NCI-H2107 treated with DMSO at 0.1 percent for 48 hours (cell line): ENCODE measurements at regions not wholly inside any gene's neighbourhood (a gene's known extent, or its start where the extent isn't known, plus 50 kb on each side); places are given as distances from the start of the nearest gene placed in this dataset.
A peak's percentile ranks its signal among the peaks of the same experiment; 100 is the strongest.
"Not testable (repeated sequence)": the region's sequence is repeated elsewhere in the genome, so short reads cannot be mapped to it uniquely, and the experiment has no call there.

Experiments
- DNase-seq: peaks from one replicate; lab custom pipeline; 2025; ENCODE audit not compliant: unreplicated experiment; lab: John Stamatoyannopoulos, UW

DNA sequence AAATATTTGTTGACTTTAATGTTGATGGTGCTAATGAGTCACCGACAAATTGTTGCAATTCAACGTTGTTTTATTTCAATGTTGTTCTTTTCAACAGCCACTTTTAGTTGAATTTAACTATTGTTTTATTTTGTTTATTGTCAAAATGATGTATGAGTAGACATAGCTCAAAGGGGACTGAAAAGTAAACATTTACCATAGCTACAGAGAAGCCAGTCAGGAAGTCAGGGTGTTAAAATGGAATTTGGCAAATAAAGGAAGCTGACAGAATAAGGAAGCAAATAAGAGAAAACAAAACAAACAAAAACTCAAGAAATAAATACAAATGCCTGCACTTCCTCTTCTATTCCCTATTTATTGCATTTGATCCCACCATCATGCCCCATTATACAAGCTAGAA, 648.4 kb upstream of the HTR2C start:
- no peak for DNase-seq

DNA sequence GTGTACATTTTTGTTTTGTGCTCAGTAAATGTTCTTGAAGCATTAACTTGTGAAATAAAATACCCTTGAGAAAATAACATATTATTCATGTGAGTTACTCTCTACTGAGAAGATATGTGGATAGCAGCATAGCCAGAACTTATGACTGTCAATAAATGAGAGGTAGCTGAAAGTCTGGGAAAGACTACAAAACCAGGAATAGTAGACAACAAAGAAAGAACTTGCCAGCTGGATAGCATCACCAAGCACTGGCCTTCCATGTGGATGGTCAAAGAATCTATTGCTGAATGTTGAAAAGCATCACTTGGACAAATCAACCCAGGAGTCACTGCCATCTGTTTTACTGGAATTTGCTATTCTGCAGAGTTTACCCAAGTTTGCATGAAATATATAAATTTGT, 650.0 kb upstream of the HTR2C start:
- DNase-seq: no peak

DNA sequence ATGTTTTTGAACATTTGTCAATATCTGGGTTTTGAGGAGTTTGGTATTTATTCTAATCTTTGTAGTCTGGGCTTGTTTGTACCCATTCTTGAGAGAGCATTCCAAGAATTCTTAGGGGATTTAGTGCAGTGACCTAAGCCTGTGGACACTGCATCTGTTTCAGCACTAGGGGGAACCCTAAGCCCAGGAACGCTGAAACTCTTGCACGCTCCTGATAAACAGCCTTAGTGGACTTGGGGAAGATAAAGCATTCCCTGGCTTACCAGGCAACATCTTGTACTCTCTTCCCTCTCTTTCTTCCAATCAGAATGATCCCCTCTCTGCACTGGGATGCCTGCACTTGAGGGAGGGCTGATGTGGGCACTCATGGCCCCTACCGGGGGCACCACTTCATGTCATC, 654.9 kb upstream of the HTR2C start:
- DNase-seq: peak; percentile 6

DNA sequence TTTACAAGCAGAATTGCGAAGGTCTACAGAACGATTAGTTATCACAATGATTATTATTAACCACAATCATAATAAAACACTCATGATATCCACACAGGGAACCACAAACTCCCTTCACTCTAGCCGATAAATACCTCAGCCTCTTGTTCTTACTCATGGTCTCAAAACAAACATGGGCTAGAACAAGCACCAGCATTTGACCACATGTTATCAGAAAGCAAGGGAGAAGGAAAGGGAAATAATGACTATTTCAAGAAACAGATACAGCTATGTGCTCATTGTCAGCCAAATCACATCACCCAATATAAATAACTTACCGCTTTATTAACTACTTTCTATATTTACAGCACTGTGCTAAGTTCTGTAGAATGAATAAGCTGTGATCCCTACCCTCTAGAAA, 663.2 kb upstream of the HTR2C start:
- DNase-seq: no peak

DNA sequence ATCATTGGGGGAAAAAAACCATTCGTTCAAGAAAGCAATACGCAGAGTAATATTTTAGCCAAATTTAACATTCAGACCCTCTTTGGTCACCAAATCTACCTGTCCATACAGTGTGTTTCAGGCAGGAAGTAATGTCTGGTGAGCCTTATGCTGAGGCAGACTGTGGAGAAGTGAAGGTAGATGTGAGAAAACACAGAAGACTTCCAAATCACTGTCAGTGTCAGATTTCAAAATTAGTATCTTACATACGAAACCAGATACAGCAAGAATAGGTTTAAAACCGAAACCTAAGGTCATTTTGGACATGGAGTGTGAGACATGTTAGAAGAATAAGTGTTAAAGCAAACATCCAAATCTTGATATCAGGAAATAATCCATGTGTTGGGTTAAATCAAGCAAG, 664.5 kb upstream of the HTR2C start:
- no peak for DNase-seq

DNA sequence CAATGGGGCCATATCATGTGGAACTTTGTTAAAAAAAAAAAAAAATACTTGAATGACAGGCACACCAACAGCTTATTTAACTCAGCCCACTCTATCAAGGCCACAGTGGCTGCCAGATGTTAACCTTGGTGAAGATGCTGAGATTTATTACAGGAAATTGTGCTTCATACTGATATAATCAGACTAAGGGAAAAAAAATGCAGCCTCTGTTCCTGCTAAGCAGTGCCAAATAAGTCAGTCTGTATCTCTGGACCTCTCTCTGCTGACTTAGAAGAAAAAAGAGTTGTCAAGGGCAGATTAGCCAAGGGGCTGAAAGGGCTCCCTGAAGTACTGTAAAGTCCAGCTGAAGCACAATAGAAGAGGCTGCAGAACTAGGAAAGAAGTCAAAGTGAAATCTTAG, 677.7 kb upstream of the HTR2C start:
- no peak for DNase-seq

DNA sequence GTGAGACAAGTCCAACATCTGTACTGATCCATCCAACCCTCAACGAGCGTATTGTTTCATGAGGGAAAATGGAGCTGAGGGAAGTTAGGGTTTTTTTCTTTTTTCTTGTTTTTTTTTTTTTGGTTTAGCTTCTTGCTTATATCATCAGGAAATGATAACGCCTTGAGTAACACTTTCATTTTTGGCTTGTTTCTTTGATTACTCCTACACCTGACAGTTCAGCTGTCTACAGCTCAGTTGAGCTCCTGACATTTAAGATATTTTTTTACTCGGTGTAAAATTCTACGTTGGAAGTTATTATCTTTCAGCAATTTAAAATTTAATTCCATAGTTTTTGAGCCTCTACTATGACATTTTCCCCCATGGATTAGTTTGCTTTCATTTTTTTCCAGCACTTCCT, 691.0 kb upstream of the HTR2C start:
- DNase-seq: no peak

DNA sequence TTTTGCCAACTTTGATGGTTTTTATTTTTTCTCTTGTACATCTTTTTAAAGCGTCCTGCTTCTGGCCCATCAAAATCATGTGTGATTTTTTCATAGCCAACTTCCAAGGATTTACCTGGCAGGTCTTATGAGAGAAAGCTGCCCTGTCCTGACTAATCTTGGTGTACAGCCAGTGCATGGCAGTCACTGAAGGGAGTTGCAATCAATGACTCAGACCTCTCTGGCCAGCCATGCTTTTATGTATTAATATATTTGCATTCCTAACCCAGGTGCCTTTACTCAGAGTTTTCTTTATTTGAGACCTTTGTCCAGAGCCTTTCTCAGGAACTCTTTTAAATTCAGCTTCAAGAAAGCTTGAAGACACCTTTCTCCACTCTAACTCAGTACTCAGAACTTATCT, 691.5 kb upstream of the HTR2C start:
- DNase-seq: no peak

DNA sequence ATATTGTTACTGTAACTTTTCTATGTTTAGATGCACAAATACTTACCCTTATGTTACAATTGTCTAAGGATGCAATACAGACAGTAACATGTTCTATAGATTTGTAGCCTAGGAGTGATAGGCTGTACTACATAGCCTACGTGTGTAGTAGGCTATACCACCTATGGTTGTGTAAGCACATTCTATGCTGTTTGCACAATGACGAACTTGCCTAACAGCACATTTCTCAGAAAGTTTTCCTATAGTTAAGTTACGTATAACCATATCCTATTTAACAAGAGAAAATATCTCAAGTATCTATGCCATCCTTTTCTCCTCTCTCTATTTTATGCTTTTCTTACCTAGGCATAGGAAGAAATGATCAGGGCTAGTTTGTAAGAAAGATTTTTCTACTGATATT, 710.8 kb upstream of the HTR2C start:
- DNase-seq: no peak

DNA sequence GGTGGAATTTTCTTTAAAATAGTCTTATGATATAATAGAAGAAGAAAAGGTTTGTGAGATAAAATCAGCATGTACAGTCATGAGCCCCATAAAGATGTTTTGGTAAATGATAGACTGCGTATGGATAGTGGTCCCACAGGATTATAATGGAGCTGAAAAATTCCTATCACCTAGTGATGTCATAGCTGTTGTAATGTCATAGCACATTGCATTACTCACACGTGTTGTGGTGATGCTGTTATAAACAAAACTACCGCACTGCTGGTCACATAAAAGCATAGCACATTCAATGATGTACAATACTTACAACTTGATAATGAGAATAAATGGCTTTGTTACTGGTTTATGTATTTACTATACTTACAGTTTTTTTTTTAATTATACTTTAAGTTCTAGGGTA, 715.2 kb upstream of the HTR2C start:
- DNase-seq: no peak

DNA sequence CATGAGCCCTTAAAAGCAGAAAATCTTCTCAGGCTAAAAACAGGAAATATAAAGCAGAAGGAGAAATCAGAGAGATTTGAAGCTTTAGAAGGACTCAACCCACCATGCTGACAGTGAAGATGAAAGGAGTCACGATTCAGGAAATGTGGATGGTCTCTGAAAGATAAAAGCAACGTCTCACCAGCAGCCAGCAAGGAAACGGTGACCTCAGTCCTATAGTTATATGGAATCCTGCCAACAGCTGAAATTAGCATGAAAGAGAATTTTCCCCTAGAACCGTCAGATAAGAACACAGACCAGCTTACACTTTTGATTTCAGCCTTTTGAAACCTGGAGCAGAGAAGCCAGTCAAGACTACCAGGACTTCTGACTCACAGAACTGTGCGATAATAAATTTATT, 715.7 kb upstream of the HTR2C start:
- no peak for DNase-seq

DNA sequence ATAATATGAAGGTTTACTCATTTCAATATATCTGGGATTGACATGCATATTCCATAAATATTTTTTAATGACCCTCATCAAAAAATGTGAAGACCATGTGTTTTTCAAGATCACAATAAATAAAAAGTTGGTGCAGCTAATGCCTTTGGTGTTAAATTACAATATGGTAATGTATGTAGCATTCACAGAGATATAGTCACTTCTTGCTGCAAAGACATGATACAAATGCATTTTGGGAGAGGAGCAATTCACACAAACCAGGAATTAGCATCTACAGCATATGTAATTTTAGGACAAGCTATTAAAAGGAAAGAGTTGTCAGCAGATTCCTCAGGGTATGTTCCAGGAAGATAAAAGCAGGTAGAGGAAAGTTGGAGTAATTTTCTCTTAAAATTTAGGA, 734.5 kb upstream of the HTR2C start:
- DNase-seq: no peak

DNA sequence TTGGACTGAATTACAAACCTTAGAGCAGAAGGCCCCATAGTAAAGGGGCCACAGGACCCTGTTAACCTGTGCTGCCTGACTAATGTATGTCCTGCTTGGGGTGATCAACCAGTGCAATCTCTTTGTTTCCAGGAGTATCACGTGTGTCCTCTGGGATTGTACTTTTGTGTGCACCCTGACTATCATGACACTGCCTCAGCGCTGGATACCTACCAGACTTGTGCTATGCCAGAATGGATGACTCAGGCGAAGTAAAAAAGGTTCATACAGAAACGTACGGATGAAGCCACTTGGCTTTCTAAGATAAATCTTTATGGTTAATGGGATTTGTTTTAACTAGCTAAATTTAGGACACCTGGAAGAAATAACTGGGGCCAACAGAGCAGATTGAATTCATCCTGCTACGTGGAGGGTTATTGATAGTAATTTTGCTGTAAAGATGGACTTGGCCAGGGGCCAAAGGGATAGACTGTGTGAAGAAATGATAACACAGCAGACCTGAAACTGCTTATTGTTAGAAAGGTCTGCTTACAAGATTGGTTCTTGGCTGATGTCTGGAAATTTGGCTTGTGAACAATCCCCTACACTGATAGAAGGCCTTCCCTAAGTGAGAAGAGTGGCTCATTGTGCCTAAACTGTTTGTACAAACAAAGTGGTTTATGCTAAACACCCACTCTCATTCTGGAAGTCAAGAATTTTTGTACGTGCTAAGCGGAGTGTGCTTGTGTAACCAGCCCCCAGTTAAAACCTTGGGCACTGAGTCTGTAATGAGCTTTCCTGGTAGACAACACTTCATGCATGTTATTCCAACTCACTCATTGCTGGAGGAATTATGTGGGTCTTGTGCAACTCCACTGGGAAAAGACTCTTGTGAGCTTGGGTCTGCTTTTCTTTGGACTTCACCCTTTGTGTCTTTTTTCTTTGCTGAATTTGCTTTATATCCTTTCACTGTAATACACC, 750.5 kb upstream of the HTR2C start:
- no peak for DNase-seq

DNA sequence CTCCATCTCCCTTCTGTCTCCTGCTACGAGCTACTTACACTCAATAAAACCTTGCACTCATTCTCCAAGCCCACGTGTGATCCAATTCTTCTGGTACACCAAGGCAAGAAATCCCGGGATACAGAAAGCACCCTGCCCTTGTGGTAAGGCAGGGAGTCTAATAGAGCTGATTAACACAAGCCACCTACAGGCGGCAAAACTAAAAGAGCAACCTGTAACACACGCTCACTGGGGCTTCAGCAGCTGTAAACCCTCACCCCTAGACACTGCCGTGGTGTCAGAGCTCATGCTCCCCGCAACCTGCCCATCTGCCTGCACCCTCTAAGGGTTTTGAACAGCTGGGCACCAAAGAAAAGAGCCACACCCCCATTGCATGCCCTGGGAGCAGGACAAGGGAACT, 755.4 kb upstream of the HTR2C start:
- DNase-seq: no peak

DNA sequence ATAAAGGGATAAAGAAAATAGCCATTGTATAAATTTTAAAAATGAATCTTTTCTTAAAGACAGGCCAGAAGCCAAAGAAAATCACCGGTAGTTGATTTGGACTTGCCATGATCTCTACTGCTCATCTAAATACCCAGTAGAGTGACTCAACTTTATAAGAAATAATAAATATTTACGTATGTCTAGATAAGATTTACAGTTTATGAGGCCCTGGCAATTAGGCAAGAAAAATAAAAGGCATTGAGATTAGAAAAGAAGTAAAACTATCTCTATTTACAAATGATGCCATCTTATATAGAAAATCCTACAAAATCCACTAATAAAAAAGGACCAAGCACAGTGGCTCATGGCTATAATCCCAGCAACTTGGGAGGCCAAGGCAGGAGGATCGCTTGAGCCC, 765.5 kb upstream of the HTR2C start:
- no peak for DNase-seq

DNA sequence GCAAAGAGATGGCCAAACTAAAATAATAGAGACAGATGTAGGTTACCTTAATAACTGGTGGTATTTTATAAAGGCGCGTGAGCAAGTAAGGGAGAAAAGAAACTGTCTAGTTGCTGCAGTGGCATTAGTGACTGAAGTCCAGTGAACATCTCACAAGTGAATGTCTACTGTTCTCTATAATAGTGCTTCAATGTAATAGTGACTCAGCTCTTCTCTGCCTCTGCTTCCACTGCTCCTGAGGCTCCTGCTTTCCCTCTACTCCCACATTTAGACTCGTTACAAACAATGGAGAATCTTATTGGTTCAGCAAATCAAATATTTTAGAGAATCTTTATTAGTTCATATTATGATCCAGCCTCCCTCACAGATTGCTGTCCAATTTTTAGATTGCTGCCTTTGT, 779.1 kb upstream of the HTR2C start:
- DNase-seq: no peak

DNA sequence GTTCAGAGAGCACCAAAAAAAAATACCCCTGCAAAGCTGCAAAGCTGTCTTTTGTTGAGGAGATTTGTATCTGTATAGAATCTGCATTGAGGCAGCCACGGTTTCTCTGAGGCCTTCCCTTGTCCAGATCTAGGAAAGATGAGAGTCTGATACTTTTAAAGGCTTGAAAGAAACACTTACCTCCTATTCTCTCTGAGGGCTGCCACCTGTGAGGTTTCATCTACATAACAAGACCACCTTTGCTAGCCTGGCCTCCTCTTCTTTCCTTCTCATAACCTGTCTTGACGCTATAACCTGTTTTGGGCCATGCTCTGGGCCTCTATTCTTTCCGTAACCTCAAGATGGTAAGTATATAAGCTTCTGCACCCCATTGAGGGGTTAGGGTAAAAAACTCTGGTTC, 779.6 kb upstream of the HTR2C start:
- no peak for DNase-seq

DNA sequence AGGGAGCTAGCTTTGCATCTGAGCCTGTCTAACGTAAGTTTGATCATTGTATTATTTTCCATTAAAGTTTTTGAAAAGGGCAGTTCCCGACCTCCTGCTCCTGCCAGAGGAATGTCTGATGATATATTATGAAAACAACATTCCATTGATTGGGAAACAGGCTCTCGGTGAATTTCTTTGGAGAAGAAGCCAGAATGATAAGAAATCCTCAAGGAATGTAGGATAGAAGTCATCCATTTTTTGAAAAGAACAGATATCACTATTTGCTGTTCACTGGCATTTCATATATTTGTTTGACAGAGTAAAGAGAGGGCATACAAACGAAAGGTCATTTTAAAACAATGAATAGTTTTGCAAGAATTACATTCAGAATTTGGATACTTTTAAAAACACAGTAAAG, 781.0 kb upstream of the HTR2C start:
- no peak for DNase-seq

DNA sequence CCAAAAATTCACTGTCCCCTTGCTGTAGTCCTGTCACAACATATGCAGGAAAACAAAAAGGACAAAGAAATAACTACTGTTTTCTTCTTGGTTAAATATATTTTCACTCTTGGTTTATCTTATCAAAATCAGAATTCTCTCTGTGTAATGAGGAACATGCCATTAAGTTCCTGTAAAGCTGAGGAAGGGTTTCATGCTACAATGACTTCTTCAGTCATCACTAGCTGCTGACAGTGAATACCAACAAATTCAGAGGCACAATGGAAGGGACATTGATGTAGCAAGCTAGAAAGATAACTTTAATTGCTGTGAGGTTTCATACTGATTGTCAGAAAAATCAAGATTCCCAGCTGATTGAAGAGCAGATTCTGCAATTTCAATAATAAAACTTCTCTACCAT, 782.9 kb upstream of the HTR2C start:
- DNase-seq: no peak

DNA sequence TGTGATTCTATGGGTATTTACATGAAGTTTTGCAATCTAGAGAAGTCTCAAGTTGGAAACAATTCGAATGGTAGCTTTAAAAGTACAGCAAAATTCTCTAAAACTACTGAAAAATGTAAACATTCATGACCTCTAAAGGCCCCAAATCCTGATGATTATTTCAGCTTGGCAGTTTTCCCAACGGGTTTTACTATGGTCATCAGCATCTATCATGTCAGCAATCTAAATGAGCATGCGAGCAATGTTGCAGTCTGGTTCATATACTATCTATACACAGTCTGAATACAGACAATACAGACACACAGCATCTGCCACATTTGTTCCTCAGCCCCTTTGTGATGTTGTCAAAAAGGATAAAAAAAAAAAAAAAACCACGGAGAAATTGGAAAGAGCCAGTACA, 790.3 kb upstream of the HTR2C start:
- no peak for DNase-seq

DNA sequence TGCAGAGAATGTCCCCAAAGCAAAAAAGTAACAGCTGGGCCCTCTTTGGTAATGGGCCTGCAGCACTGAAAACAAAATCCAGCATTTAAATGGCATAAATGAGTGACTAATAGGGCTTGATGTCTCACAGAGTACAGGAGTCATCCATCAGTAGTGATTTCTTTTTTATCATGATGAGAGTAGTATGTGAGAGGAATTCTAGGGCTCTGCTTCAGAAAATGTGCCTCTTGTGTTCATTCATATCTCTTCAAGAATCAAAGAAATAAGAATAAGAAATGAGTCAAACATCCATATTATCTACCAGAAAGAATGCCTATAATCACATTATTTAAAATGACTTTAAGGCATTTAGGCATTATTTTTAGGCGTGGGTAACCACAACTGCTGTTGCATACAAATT, 792.9 kb upstream of the HTR2C start:
- DNase-seq: no peak

DNA sequence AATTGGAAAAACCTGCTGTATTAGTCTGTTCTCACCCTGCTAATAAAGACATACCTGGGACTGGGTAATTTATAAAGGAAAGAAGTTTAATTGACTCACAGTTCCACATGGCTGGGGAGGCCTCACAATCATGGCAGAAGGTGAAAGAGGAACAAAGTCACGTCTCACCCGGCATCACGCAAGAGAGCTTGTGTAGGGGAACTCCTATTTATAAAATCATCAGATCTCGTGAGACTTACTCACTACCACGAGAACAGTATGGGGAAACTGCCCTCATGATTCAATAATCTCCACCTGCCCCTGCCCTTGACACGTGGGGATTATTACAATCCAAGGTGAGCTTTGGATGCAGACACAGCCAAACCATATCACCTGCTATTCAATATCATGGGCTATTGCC, 799.1 kb upstream of the HTR2C start:
- not testable (repeated sequence) for DNase-seq

DNA sequence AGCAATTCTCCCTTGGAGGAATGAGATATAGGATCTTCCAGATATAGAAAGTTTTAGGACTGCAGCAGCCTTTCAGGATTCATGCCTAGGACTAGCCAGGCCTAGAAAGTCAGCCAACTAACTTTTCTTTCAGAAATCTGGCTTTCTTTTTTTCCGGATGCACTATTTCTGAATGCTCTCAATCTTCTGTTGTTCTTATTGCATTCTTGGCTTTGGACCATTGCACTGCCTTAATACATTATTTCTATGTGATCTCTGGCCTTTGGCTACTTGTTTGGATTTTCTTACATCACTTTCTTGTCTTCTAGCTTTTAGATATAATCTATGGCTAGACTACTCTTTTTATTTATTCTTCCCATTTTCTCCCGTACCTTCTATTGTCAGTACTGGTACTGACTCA, 813.1 kb upstream of the HTR2C start:
- no peak for DNase-seq
